ENCODE measurements at regions not wholly inside any gene's neighbourhood (a gene's known extent, or its start where the extent isn't known, plus 50 kb on each side); places are given as distances from the start of the nearest gene placed in this dataset.
"Not testable (repeated sequence)": the region's sequence is repeated elsewhere in the genome, so short reads cannot be mapped to it uniquely, and the experiment has no call there.

DNA sequence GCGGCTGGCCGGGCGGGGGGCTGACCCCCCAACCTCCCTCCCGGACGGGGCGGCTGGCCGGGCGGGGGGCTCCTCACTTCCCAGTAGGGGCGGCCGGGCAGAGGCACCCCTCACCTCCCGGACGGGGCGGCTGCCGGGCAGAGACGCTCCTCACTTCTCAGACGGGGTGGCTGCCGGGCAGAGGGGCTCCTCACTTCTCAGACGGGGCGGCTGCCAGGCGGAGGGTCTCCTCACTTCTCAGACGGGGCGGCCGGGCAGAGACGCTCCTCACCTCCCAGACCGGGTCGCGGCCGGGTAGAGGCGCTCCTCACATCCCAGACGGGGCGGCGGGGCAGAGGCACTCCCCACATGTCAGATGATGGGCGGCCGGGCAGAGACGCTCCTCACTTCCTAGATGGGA, 112.6 kb upstream of the FAM174B start:
- H3K27ac ChIP-seq (ENCODE audit: low read depth, low read length); H4K5ac ChIP-seq (ENCODE audit: insufficient read length, low read depth, low read length); H4K20me1 ChIP-seq (replicated peaks in 1 of 2; ENCODE audit: control insufficient read depth in 1 of 2, insufficient read depth in 2 of 2, low read length in 2 of 2); H3K4me3 ChIP-seq (ENCODE audit: extremely low read depth in 1 of 4, insufficient read depth in 2 of 4, low read depth in 3 of 4, low read length in 4 of 4); H3K4ac ChIP-seq (replicated peaks; ENCODE audit: insufficient read length, low read depth, low read length); CTCF ChIA-PET (ENCODE audit: partially characterized antibody); H3K23me2 ChIP-seq (ENCODE audit: low read depth, low read length); H2BK120ac ChIP-seq (replicated peaks; ENCODE audit: low read depth, low read length); H3K4me2 ChIP-seq (ENCODE audit: insufficient read depth in 1 of 2, low read depth in 2 of 2, low read length in 2 of 2); FAIRE-seq; H2BK15ac ChIP-seq (ENCODE audit: low read length); H3K9ac ChIP-seq (replicated peaks in 1 of 4; ENCODE audit: extremely low read depth in 1 of 4, low read depth in 3 of 4, low read length in 3 of 4); H3K79me2 ChIP-seq (ENCODE audit: control insufficient read depth in 1 of 2, insufficient read depth in 2 of 2, low read length in 2 of 2); H3K79me1 ChIP-seq (ENCODE audit: low read depth, low read length); H3K27me3 ChIP-seq (replicated peaks in 1 of 4; ENCODE audit: control insufficient read depth in 3 of 4, extremely low read depth in 1 of 4, insufficient read depth in 3 of 4, low read length in 3 of 4); H3K18ac ChIP-seq (ENCODE audit: extremely low read depth, low read length); DNase-seq (ENCODE audit: low read depth in 1 of 2, low spot score in 2 of 2); H2AFZ ChIP-seq (ENCODE audit: low read length); H4K8ac ChIP-seq (ENCODE audit: extremely low read depth, insufficient read depth, low read length); H3K14ac ChIP-seq (ENCODE audit: insufficient read length); H3K36me3 ChIP-seq (ENCODE audit: control insufficient read depth in 2 of 4, insufficient read depth in 4 of 4, low read length in 3 of 4); H2AK5ac ChIP-seq (ENCODE audit: low read depth, low read length); H2BK20ac ChIP-seq (ENCODE audit: low read length); POLR2A ChIA-PET (ENCODE audit: partially characterized antibody); H3K23ac ChIP-seq (ENCODE audit: insufficient read length); H3K56ac ChIP-seq (replicated peaks; ENCODE audit: insufficient read length, low read depth, low read length); H3K4me1 ChIP-seq (replicated peaks in 1 of 4; ENCODE audit: control insufficient read depth in 3 of 4, insufficient read depth in 4 of 4, low read length in 3 of 4); H2BK5ac ChIP-seq (ENCODE audit: low read depth, low read length); H2BK12ac ChIP-seq (ENCODE audit: low read depth, low read length); H4K91ac ChIP-seq (replicated peaks; ENCODE audit: insufficient read length, low read length): not testable (repeated sequence)
- 97% methylated on average over 11 of the region's 35 CpGs; no CpG with 5 or more reads in 1 of the 2 experiments for WGBS, 2 experiments (ENCODE audit: extremely low coverage in 1 of 2, insufficient coverage in 1 of 2, insufficient read length in 1 of 2, insufficient replicate concordance in 2 of 2, low coverage in 1 of 2, low lambda C conversion rate in 2 of 2, missing lambda C conversion rate in 1 of 2)
- peaks cover 0 to 12% of the 10 kb centered on the region in 2 experiments; a peak in 2 of 4 replicates for H3K9me3 ChIP-seq (ENCODE audit: insufficient read depth in 2 of 2, low read depth in 1 of 2, low read length in 1 of 2)
